B cell (primary cell): ENCODE measurements at regions not wholly inside any gene's neighbourhood (a gene's known extent, or its start where the extent isn't known, plus 50 kb on each side); places are given as distances from the start of the nearest gene placed in this dataset.

ENCODE experiments used
- EZH2 ChIP-seq: IDR thresholded peaks from 2 replicates; pipeline ENCODE4 v1.6.1; 2012; ENCODE audit warnings: borderline replicate concordance, low read depth, mild to moderate bottlenecking, moderate library complexity, low read length; ENCODE audit not compliant: insufficient read depth, poor library complexity, severe bottlenecking
- TF ChIP-seq, protein P1 (sequence below): fragments of 200-600 bp; IDR thresholded peaks from one replicate; pipeline ENCODE4 v1.8.0; 2022; ENCODE audit warnings: antibody characterized with exemption, mild to moderate bottlenecking

DNA sequence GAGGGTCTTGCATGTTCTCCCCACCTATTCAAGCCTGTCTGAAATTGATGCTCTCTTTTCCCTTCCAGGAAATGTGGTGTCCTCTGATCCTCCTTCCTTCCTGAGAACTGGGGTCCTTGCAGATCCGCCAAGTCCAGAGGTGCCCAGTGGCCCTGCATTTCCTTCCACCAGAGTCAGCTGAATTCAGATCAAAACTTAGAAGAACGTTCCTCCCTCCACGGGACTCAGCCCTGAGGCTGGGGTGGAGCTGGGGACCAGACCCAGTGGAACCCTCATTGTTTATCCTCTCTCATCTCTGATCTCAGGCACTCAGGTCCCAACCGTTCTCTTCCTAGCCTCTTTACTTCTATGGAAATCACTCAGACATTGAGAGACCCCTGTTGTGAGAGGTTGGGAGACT, 477.3 kb downstream of the TSHZ3 start:
- TF ChIP-seq, protein P1, sequence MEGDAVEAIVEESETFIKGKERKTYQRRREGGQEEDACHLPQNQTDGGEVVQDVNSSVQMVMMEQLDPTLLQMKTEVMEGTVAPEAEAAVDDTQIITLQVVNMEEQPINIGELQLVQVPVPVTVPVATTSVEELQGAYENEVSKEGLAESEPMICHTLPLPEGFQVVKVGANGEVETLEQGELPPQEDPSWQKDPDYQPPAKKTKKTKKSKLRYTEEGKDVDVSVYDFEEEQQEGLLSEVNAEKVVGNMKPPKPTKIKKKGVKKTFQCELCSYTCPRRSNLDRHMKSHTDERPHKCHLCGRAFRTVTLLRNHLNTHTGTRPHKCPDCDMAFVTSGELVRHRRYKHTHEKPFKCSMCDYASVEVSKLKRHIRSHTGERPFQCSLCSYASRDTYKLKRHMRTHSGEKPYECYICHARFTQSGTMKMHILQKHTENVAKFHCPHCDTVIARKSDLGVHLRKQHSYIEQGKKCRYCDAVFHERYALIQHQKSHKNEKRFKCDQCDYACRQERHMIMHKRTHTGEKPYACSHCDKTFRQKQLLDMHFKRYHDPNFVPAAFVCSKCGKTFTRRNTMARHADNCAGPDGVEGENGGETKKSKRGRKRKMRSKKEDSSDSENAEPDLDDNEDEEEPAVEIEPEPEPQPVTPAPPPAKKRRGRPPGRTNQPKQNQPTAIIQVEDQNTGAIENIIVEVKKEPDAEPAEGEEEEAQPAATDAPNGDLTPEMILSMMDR, result no peak
- no peak for TF ChIP-seq EZH2
